Endothelial cell (in vitro differentiated cells): ENCODE measurements at regions not wholly inside any gene's neighbourhood (a gene's known extent, or its start where the extent isn't known, plus 50 kb on each side); places are given as distances from the start of the nearest gene placed in this dataset.

ENCODE experiments used
- DNase-seq: peaks from one replicate; pipeline ENCODE4 v3.0.0; 2021; ENCODE audit warnings: low spot score
- H3K27ac Mint-ChIP-seq: one replicate; pipeline ENCODE4 v1.8.0; 2021; ENCODE audit warnings: mixed read lengths, inconsistent platforms; ENCODE audit not compliant: unreplicated experiment
- H3K27me3 Mint-ChIP-seq: one replicate; pipeline ENCODE4 v1.8.0; 2021; ENCODE audit warnings: mild to moderate bottlenecking, moderate library complexity, mixed read lengths, inconsistent platforms; ENCODE audit not compliant: unreplicated experiment
- H3K36me3 Mint-ChIP-seq: one replicate; pipeline ENCODE4 v1.8.0; 2021; ENCODE audit warnings: mild to moderate bottlenecking, low read depth, mixed read lengths, inconsistent platforms; ENCODE audit not compliant: unreplicated experiment
- H3K4me1 Mint-ChIP-seq: one replicate; pipeline ENCODE4 v1.8.0; 2021; ENCODE audit warnings: mild to moderate bottlenecking, mixed read lengths, inconsistent platforms; ENCODE audit not compliant: unreplicated experiment
- H3K4me3 Mint-ChIP-seq: one replicate; pipeline ENCODE4 v1.8.0; 2021; ENCODE audit warnings: mild to moderate bottlenecking, mixed read lengths, inconsistent platforms; ENCODE audit not compliant: unreplicated experiment
- H3K9me3 Mint-ChIP-seq: one replicate; pipeline ENCODE4 v1.8.0; 2021; ENCODE audit warnings: mixed read lengths, inconsistent platforms; ENCODE audit not compliant: unreplicated experiment
- TF ChIP-seq, protein P1 (sequence below): fragments of 200-600 bp; sonication (generic); IDR thresholded peaks from one replicate; pipeline ENCODE4 v1.5.0; 2021; ENCODE audit warnings: antibody characterized with exemption; ENCODE audit not compliant: unreplicated experiment

DNA sequence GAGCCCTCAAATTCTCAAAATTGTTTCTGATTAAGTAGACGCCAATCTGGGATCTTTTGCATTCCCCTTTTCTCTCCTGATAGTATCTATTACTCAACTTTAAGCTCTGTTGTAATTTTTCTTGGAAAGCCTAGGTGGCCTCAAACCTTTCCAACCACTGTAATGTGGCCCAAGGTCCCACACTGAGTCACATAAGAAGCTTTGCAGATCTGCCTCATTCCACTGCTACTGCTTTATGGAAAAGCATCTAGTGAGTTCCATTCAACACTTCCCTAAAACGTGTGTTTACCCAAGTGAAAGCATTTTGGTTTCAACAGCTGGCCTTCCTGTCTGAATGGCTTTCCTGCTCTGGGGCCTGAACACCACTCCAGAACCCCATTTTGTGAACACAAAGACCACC is 493.6 kb upstream of the SPHKAP start:
- Mint-ChIP-seq H3K9me3 (no peaks in the 10 kb centered on the region), H3K4me1 (peaks cover 3% of the 10 kb centered on the region), H3K27me3 (no peaks in the 10 kb centered on the region), H3K27ac (no peak overlapping the region), H3K36me3 (no peaks in the 10 kb centered on the region), H3K4me3 (no peak overlapping the region)
- TF ChIP-seq, protein P1, sequence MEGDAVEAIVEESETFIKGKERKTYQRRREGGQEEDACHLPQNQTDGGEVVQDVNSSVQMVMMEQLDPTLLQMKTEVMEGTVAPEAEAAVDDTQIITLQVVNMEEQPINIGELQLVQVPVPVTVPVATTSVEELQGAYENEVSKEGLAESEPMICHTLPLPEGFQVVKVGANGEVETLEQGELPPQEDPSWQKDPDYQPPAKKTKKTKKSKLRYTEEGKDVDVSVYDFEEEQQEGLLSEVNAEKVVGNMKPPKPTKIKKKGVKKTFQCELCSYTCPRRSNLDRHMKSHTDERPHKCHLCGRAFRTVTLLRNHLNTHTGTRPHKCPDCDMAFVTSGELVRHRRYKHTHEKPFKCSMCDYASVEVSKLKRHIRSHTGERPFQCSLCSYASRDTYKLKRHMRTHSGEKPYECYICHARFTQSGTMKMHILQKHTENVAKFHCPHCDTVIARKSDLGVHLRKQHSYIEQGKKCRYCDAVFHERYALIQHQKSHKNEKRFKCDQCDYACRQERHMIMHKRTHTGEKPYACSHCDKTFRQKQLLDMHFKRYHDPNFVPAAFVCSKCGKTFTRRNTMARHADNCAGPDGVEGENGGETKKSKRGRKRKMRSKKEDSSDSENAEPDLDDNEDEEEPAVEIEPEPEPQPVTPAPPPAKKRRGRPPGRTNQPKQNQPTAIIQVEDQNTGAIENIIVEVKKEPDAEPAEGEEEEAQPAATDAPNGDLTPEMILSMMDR: no peak
- DNase-seq: no peak

DNA sequence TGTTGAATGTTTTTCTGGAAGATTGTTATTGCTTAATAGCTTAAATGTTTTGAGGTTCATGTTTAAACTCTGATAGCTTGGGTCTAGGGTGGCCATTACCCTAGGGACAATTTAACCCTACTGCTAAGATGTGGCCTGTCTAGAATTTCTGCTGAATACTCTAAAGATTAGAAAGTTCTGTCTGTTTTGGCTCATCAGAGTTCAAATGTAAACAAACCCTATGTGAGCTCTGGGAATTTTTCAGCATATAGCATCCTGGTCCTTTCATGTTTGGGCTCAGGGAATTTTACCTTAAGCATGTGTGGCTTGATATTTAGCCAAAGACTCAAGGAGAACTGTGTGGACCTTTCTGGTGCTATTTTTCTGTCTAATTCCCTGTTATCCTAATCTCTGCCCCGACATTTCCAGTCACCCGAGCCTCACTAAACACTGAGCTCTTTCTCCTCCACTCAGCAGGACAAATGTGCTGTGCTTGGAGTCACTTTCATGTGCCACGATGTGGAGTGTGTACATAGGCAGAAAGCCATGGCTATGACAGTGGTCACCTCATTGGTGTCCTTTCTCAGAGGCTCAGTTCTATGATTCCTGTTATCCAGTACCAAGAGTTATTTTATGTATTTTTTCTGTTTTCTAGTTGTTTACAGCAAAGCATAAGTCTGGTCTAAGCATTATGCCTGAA is 492.5 kb upstream of the SPHKAP start:
- no peak for DNase-seq
- Mint-ChIP-seq H3K27me3 (no peaks in the 10 kb centered on the region), H3K9me3 (no peaks in the 10 kb centered on the region), H3K4me1 (peaks cover 3% of the 10 kb centered on the region), H3K27ac (no peak overlapping the region), H3K36me3 (no peaks in the 10 kb centered on the region), H3K4me3 (no peak overlapping the region)
- TF ChIP-seq, protein P1: no peak

DNA sequence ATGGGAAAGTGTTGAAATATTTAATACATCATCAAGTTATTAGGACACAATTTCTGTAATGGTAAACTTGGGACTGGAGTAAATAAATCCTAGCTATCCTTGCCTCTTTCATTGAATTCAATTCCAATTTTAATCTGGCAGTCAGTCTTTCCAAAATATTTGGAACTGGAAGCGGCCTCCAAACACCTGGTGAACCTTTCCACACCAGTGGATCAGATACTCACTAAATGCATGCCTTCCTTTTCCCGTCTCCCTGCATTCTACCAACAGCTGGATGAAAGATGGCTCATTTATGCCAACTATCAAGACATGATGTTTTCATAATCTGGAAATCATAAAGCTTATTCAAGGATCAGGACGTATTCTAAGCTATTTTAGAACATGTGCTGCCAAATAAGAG is 488.2 kb upstream of the SPHKAP start:
- no peak for DNase-seq
- H3K27ac Mint-ChIP-seq: no peak overlapping the region
- peaks cover 3% of the 10 kb centered on the region for H3K27me3 Mint-ChIP-seq
- H3K9me3 Mint-ChIP-seq: no peaks in the 10 kb centered on the region
- TF ChIP-seq, protein P1: no peak
- no peak overlapping the region for H3K4me3 Mint-ChIP-seq
- no peaks in the 10 kb centered on the region for H3K36me3 Mint-ChIP-seq
- H3K4me1 Mint-ChIP-seq: peaks cover 7% of the 10 kb centered on the region

DNA sequence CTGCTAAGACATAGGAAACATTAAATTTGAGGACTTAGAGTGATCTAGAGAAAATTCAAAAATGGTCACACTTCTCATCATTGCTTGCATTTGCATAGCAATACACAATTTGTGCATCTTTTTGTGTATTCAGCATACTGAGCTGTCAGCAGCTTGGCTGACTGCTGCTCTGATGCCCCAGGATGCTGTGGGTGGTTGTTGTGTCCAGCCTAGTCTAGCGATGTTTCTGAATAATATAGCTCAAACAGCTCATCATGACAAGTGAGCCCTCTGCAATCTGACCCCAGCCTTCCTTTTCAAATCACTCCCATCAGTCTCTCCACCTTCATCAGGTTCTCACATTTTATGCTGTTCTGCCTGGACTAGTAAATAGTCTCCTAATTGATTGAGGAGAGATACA is 483.7 kb upstream of the SPHKAP start:
- Mint-ChIP-seq H3K4me1 (peaks cover 7% of the 10 kb centered on the region), H3K9me3 (no peaks in the 10 kb centered on the region), H3K27me3 (peaks cover 3% of the 10 kb centered on the region), H3K36me3 (no peaks in the 10 kb centered on the region), H3K4me3 (no peak overlapping the region), H3K27ac (no peak overlapping the region)
- no peak for DNase-seq
- TF ChIP-seq, protein P1: no peak

DNA sequence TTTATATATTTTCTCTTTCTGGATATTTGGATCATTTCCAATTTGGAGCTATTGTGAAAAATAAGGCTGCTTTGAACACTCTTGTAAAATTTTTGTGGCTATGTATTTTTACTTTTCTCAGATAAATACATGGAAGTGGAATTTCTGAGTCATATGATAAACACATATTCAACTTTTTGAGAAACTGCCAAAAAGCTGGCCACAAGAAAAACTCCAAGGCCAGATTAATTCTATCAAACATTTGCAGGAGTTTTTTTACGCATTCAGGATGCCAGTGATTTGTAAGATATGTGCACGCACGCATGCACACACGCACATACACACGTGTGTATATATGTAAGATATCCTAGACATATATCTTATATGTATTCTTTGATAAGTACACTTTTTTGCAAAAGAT is 477.5 kb upstream of the SPHKAP start:
- H3K4me3 Mint-ChIP-seq: no peak overlapping the region
- no peaks in the 10 kb centered on the region for H3K27me3 Mint-ChIP-seq
- TF ChIP-seq, protein P1: no peak
- H3K36me3 Mint-ChIP-seq: no peaks in the 10 kb centered on the region
- H3K9me3 Mint-ChIP-seq: no peaks in the 10 kb centered on the region
- no peak for DNase-seq
- no peak overlapping the region for H3K27ac Mint-ChIP-seq
- no peaks in the 10 kb centered on the region for H3K4me1 Mint-ChIP-seq
